GM19438 (cell line): ENCODE measurements at regions not wholly inside any gene's neighbourhood (a gene's known extent, or its start where the extent isn't known, plus 50 kb on each side); places are given as distances from the start of the nearest gene placed in this dataset.
"Not testable (repeated sequence)": the region's sequence is repeated elsewhere in the genome, so short reads cannot be mapped to it uniquely, and the experiment has no call there.

ENCODE experiments used
- ATAC-seq: cut with Tn5 transposase; IDR thresholded peaks from one replicate; pipeline ENCODE4 v1.9.1; 2021; ENCODE audit warnings: low read depth; ENCODE audit not compliant: unreplicated experiment

- no peak for ATAC-seq
These were observed 525.8 kb downstream of the DIPK2A start for GRCh38 chr3:144497452-144497851.

- no peak for ATAC-seq
These were observed 527.6 kb downstream of the DIPK2A start for GRCh38 chr3:144499001-144499930.

- ATAC-seq: no peak
These were observed 529.8 kb downstream of the DIPK2A start for GRCh38 chr3:144501467-144501866.

GRCh38 chr3:144502402-144502801, 530.8 kb downstream of the DIPK2A start:
- ATAC-seq: no peak

- not testable (repeated sequence) for ATAC-seq
These were observed 534.8 kb downstream of the DIPK2A start for GRCh38 chr3:144506375-144506774.

- no peak for ATAC-seq
These were observed 539.7 kb downstream of the DIPK2A start for GRCh38 chr3:144511346-144511745.

GRCh38 chr3:144516026-144516425, 544.4 kb downstream of the DIPK2A start:
- ATAC-seq: no peak

- ATAC-seq: no peak
These were observed 545.0 kb downstream of the DIPK2A start for GRCh38 chr3:144516589-144516988.

GRCh38 chr3:144521131-144521530, 549.5 kb downstream of the DIPK2A start:
- ATAC-seq: no peak

GRCh38 chr3:144522456-144522855, 550.8 kb downstream of the DIPK2A start:
- no peak for ATAC-seq

- no peak for ATAC-seq
These were observed 551.8 kb downstream of the DIPK2A start for GRCh38 chr3:144523396-144523795.

- no peak for ATAC-seq
These were observed 552.9 kb downstream of the DIPK2A start for GRCh38 chr3:144524531-144524930.

- ATAC-seq: no peak
These were observed 557.9 kb downstream of the DIPK2A start for GRCh38 chr3:144529566-144529965.

GRCh38 chr3:144544871-144545270, 573.2 kb downstream of the DIPK2A start:
- no peak for ATAC-seq

GRCh38 chr3:144546539-144546938, 574.9 kb downstream of the DIPK2A start:
- ATAC-seq: no peak

- no peak for ATAC-seq
These were observed 576.7 kb downstream of the DIPK2A start for GRCh38 chr3:144548346-144548745.

- ATAC-seq: no peak
These were observed 577.5 kb downstream of the DIPK2A start for GRCh38 chr3:144549166-144549565.

GRCh38 chr3:144552346-144553057, 580.9 kb downstream of the DIPK2A start:
- no peak for ATAC-seq

- ATAC-seq: no peak
These were observed 581.7 kb downstream of the DIPK2A start for GRCh38 chr3:144553301-144553700.

GRCh38 chr3:144554889-144555288, 583.3 kb downstream of the DIPK2A start:
- ATAC-seq: no peak

- ATAC-seq: peak; percentile 61
These were observed 584.8 kb downstream of the DIPK2A start for GRCh38 chr3:144556392-144556791.

- no peak for ATAC-seq
These were observed 585.9 kb downstream of the DIPK2A start for GRCh38 chr3:144557515-144557914.
